Keratinocyte (primary cell): ENCODE measurements at regions not wholly inside any gene's neighbourhood (a gene's known extent, or its start where the extent isn't known, plus 50 kb on each side); places are given as distances from the start of the nearest gene placed in this dataset.

Source experiments
- CTCF ChIP-seq, 3 experiments: IDR thresholded peaks in 1 of 3; conservative IDR thresholded peaks in 1 of 3; optimal IDR thresholded peaks in 1 of 3; 2 replicates in 2 of 3; 3 replicates in 1 of 3; pipeline versions ENCODE3 to v1.5.1; 2011; ENCODE audit warnings: low read length in 3 of 3, mild to moderate bottlenecking in 3 of 3, moderate library complexity in 2 of 3, control low read depth in 1 of 3, inconsistent platforms in 1 of 3; ENCODE audit not compliant: insufficient read depth in 2 of 3; ENCODE audit errors: extremely low read depth in 1 of 3
- EZH2 ChIP-seq: IDR thresholded peaks from one replicate; pipeline ENCODE4 v1.6.1; 2012; ENCODE audit warnings: inconsistent platforms, mild to moderate bottlenecking, low read length, moderate library complexity

- TF ChIP-seq EZH2 (no peak), CTCF (optimal IDR thresholded peaks at IDR 0.05 in 1 of 3, IDR thresholded peaks at IDR 0.05 in 1 of 3, conservative IDR thresholded peaks at IDR 0.05 in 1 of 3; ENCODE audit: extremely low read depth in 1 of 3, insufficient read depth in 2 of 3, low read length in 3 of 3) (no peak)
These were observed 422.9 kb upstream of the PCDH20 start for GRCh38 chr13:61838568-61838967.
